H9 (cell line): ENCODE measurements at regions not wholly inside any gene's neighbourhood (a gene's known extent, or its start where the extent isn't known, plus 50 kb on each side); places are given as distances from the start of the nearest gene placed in this dataset.
A peak's percentile ranks its signal among the peaks of the same experiment; 100 is the strongest.

ENCODE experiments used
- DNase-seq: peaks from one replicate; pipeline ENCODE4 v3.0.0-alpha.2; 2017
- H2AFZ ChIP-seq: one replicate; pipeline ENCODE4 v1.6.1; 2013; ENCODE audit warnings: mild to moderate bottlenecking, low read length, control low read depth, moderate library complexity
- H2AK5ac ChIP-seq: 2 replicates; pipeline ENCODE4 v1.6.1; 2013; ENCODE audit warnings: low read length, control low read depth, mixed read lengths; ENCODE audit not compliant: insufficient read length
- H2BK120ac ChIP-seq: one replicate; pipeline ENCODE4 v1.6.1; 2013; ENCODE audit warnings: low read depth, mild to moderate bottlenecking, low read length, control low read depth, inconsistent platforms; ENCODE audit not compliant: poor library complexity, severe bottlenecking
- H2BK12ac ChIP-seq: 2 replicates; pipeline ENCODE4 v1.6.1; 2013; ENCODE audit warnings: low read length, control low read depth, mixed read lengths, low read depth; ENCODE audit not compliant: insufficient read length
- H2BK15ac ChIP-seq: 2 replicates; pipeline ENCODE4 v1.6.1; 2013; ENCODE audit warnings: low read depth, low read length, control low read depth
- H2BK20ac ChIP-seq: one replicate; pipeline ENCODE4 v1.6.1; 2013; ENCODE audit warnings: low read depth, mild to moderate bottlenecking, low read length, control low read depth, inconsistent platforms; ENCODE audit not compliant: poor library complexity, severe bottlenecking
- H2BK5ac ChIP-seq: 2 replicates; pipeline ENCODE4 v1.6.1; 2013; ENCODE audit warnings: low read length, control low read depth, mixed read lengths; ENCODE audit not compliant: insufficient read length
- H3K14ac ChIP-seq: 2 replicates; pipeline ENCODE4 v1.6.1; 2013; ENCODE audit warnings: low read length, control low read depth; ENCODE audit not compliant: insufficient read depth
- H3K18ac ChIP-seq: 2 replicates; pipeline ENCODE4 v1.6.1; 2013; ENCODE audit warnings: low read depth, mild to moderate bottlenecking, mixed read lengths, low read length, control low read depth; ENCODE audit not compliant: insufficient read length
- H3K23ac ChIP-seq: 2 replicates; pipeline ENCODE4 v1.6.1; 2013; ENCODE audit warnings: low read length, control low read depth, mixed read lengths, low read depth; ENCODE audit not compliant: insufficient read length
- H3K23me2 ChIP-seq: 2 replicates; pipeline ENCODE4 v1.6.1; 2013; ENCODE audit warnings: low read depth, mild to moderate bottlenecking, mixed read lengths, low read length, control low read depth; ENCODE audit not compliant: insufficient read length, poor library complexity, severe bottlenecking
- H3K27ac ChIP-seq: 2 replicates; pipeline ENCODE4 v1.5.1; 2013; ENCODE audit warnings: low read length, control low read depth, mixed read lengths, low read depth; ENCODE audit not compliant: insufficient read length
- H3K27me3 ChIP-seq: 2 replicates; pipeline ENCODE4 v1.6.1; 2013; ENCODE audit warnings: low read length, control low read depth, inconsistent platforms; ENCODE audit not compliant: insufficient read depth
- H3K4ac ChIP-seq: 2 replicates; pipeline ENCODE4 v1.6.1; 2013; ENCODE audit warnings: low read depth, mild to moderate bottlenecking, control low read depth, inconsistent platforms, low read length, moderate library complexity
- H3K4me1 ChIP-seq: 2 replicates; pipeline ENCODE4 v1.6.1; 2013; ENCODE audit warnings: low read length, control low read depth, inconsistent platforms; ENCODE audit not compliant: insufficient read depth
- H3K4me2 ChIP-seq: 2 replicates; pipeline ENCODE4 v1.6.1; 2013; ENCODE audit warnings: low read length, control low read depth, mixed read lengths; ENCODE audit not compliant: insufficient read length, insufficient read depth
- H3K56ac ChIP-seq: 2 replicates; pipeline ENCODE4 v1.6.1; 2013; ENCODE audit warnings: low read depth, mild to moderate bottlenecking, mixed read lengths, low read length, control low read depth; ENCODE audit not compliant: insufficient read length
- H3K79me1 ChIP-seq: 2 replicates; pipeline ENCODE4 v1.6.1; 2013; ENCODE audit warnings: low read depth, mild to moderate bottlenecking, moderate library complexity, low read length, control low read depth, inconsistent platforms; ENCODE audit not compliant: insufficient read depth, poor library complexity, severe bottlenecking
- H3K79me2 ChIP-seq: 2 replicates; pipeline ENCODE4 v1.6.1; 2013; ENCODE audit warnings: low read length, control low read depth, inconsistent platforms; ENCODE audit not compliant: insufficient read depth
- H3K9ac ChIP-seq: 2 replicates; pipeline ENCODE4 v1.6.1; 2013; ENCODE audit warnings: low read length, control low read depth, mixed read lengths; ENCODE audit not compliant: insufficient read length; ENCODE audit errors: extremely low read depth
- H3K9me3 ChIP-seq: one replicate; pipeline ENCODE4 v1.6.1; 2013; ENCODE audit warnings: low read depth, low read length, inconsistent platforms; ENCODE audit not compliant: control insufficient read depth
- H3T11ph ChIP-seq: one replicate; pipeline ENCODE4 v1.6.1; 2013; ENCODE audit warnings: mild to moderate bottlenecking, low read length, control low read depth, inconsistent platforms
- H4K20me1 ChIP-seq: one replicate; pipeline ENCODE4 v1.6.1; 2013; ENCODE audit not compliant: control insufficient read depth, insufficient read length, insufficient read depth
- H4K5ac ChIP-seq: 2 replicates; pipeline ENCODE4 v1.6.1; 2013; ENCODE audit warnings: low read depth, mild to moderate bottlenecking, mixed read lengths, low read length, control low read depth; ENCODE audit not compliant: insufficient read length
- H4K8ac ChIP-seq: replicated peaks from 2 replicates; pipeline ENCODE4 v1.6.1; 2013; ENCODE audit warnings: low read length, control low read depth, mixed read lengths, low read depth; ENCODE audit not compliant: insufficient read length
- H4K91ac ChIP-seq: 2 replicates; pipeline ENCODE4 v1.6.1; 2013; ENCODE audit warnings: low read depth, mild to moderate bottlenecking, moderate library complexity, mixed read lengths, low read length, control low read depth; ENCODE audit not compliant: insufficient read length
- H3K27ac Mint-ChIP-seq, 3 experiments: 2 replicates in 2 of 3; 3 replicates in 1 of 3; pipeline ENCODE4 v1.8.0; 2020 to 2021; ENCODE audit warnings: mixed read lengths in 3 of 3, mild to moderate bottlenecking in 1 of 3, moderate library complexity in 1 of 3
- H3K27me3 Mint-ChIP-seq: 2 replicates; pipeline ENCODE4 v1.8.0; 2021; ENCODE audit warnings: low read depth, mild to moderate bottlenecking, moderate library complexity, mixed read lengths
- H3K36me3 Mint-ChIP-seq, 3 experiments: 2 replicates in 2 of 3; 3 replicates in 1 of 3; pipeline ENCODE4 v1.8.0; 2020 to 2021; ENCODE audit warnings: low read depth in 3 of 3, mixed read lengths in 3 of 3; ENCODE audit not compliant: insufficient read depth in 1 of 3
- H3K4me1 Mint-ChIP-seq, 2 experiments: 2 replicates each; pipeline ENCODE4 v1.8.0; 2020; ENCODE audit warnings: mixed read lengths in 2 of 2
- H3K4me3 Mint-ChIP-seq, 2 experiments: 2 replicates in 1 of 2; 3 replicates in 1 of 2; pipeline ENCODE4 v1.8.0; 2020 to 2021; ENCODE audit warnings: mild to moderate bottlenecking in 2 of 2, mixed read lengths in 2 of 2, moderate library complexity in 1 of 2
- H3K9me3 Mint-ChIP-seq, 2 experiments: 2 replicates in 1 of 2; 3 replicates in 1 of 2; pipeline ENCODE4 v1.8.0; 2020; ENCODE audit warnings: mild to moderate bottlenecking in 2 of 2, mixed read lengths in 2 of 2, moderate library complexity in 1 of 2
- WGBS: extraction: QIAGEN DNeasy Blood & Tissue Kit; methylation state at CpG from one replicate; pipeline ENCODE4 v1.1.7; 2013; ENCODE audit warnings: missing lambda C conversion rate, low lambda C conversion rate, mixed read lengths; ENCODE audit not compliant: insufficient read length; ENCODE audit errors: extremely low coverage; 5-methylcytosine and 5-hydroxymethylcytosine counted together
- TF ChIP-seq, protein P1 (sequence below): fragments of 200-600 bp; sonication (generic); conservative IDR thresholded peaks from 3 replicates; pipeline ENCODE4 v1.8.0; 2021; ENCODE audit warnings: antibody characterized with exemption, mild to moderate bottlenecking

DNA sequence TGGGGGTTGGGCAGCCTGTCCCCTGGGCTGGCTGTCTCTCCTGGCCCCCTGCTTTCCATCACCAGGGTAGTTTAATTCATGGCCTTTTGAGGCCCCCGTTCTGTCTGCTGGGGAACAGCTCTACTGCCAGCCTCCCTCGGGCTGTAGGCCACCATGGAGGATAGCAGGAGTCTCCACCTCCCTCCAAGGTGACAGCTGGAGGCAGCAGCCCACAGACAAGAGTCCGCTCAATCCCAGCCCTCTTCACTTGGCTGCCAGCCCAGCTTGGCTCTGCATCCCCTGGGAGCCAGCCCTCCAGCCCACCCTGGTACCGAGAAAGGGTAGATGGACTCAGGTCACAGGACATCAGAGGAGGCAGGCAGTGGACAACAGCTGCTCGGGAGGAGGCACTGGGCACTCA lies 194.6 kb upstream of the SDK2 start:
- Histone ChIP-seq H3K79me1 (no peaks in the 10 kb centered on the region), H4K8ac (no peak overlapping the region), H3T11ph (no peak overlapping the region), H2AK5ac (no peak overlapping the region), H3K4me2 (no peak overlapping the region), H2BK20ac (no peak overlapping the region), H3K14ac (0 out of 2 replicates have a peak overlapping the region, but pooled peaks have one; percentile 61), H2BK12ac (no peak overlapping the region), H3K4ac (no peak overlapping the region), H4K5ac (no peak overlapping the region), H3K79me2 (no peaks in the 10 kb centered on the region), H3K27me3 (no peaks in the 10 kb centered on the region), H2BK5ac (no peak overlapping the region), H2BK120ac (no peak overlapping the region), H2BK15ac (no peak overlapping the region), H3K23me2 (no peaks in the 10 kb centered on the region), H3K23ac (no peak overlapping the region), H3K56ac (no peak overlapping the region), H4K20me1 (no peaks in the 10 kb centered on the region), H3K9me3 (no peaks in the 10 kb centered on the region), H2AFZ (no peak overlapping the region), H3K27ac (no peak overlapping the region), H3K9ac (no peak overlapping the region), H4K91ac (no peak overlapping the region), H3K4me1 (no peaks in the 10 kb centered on the region; the same call in 1 of the 2 replicates), H3K18ac (no peak overlapping the region)
- peaks cover 0 to 8% (median 3%) of the 10 kb centered on the region in 3 experiments; a peak in 4 of 7 replicates for H3K36me3 Mint-ChIP-seq
- H3K4me3 Mint-ChIP-seq = no peak overlapping the region
- H3K9me3 Mint-ChIP-seq = peaks cover 4 to 8% of the 10 kb centered on the region in 2 experiments; a peak in 3 of 5 replicates
- H3K27ac Mint-ChIP-seq = no peak overlapping the region
- TF ChIP-seq, protein P1, sequence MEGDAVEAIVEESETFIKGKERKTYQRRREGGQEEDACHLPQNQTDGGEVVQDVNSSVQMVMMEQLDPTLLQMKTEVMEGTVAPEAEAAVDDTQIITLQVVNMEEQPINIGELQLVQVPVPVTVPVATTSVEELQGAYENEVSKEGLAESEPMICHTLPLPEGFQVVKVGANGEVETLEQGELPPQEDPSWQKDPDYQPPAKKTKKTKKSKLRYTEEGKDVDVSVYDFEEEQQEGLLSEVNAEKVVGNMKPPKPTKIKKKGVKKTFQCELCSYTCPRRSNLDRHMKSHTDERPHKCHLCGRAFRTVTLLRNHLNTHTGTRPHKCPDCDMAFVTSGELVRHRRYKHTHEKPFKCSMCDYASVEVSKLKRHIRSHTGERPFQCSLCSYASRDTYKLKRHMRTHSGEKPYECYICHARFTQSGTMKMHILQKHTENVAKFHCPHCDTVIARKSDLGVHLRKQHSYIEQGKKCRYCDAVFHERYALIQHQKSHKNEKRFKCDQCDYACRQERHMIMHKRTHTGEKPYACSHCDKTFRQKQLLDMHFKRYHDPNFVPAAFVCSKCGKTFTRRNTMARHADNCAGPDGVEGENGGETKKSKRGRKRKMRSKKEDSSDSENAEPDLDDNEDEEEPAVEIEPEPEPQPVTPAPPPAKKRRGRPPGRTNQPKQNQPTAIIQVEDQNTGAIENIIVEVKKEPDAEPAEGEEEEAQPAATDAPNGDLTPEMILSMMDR = no peak
- WGBS = no CpG with 5 or more reads among the region's 5 CpGs
- peaks cover 54% of the 10 kb centered on the region for H3K27me3 Mint-ChIP-seq
- DNase-seq = no peak
- H3K4me1 Mint-ChIP-seq = peaks cover 4 to 9% of the 10 kb centered on the region in 2 experiments; a peak in 3 of 4 replicates
